ENCODE measurements at regions not wholly inside any gene's neighbourhood (a gene's known extent, or its start where the extent isn't known, plus 50 kb on each side); places are given as distances from the start of the nearest gene placed in this dataset.

DNA sequence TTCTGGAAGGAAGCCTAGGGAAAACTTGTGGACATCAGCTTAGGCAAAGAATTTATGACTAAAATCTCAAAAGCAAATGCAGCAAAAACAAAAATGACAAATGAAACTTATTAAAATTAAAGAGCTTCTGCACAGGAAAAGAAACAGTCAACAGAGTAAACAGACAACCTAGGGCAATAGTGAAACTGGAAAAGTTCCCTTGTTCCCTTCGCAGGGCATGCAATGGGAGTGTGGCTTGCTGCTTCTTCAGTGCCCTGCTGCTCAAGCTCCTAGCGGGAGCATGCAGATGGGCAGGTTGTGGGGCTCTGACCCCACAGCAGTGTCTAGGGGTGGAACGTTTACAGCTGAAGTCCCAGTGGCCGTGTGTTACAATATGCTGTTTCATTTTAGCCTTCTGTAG, 1797.4 kb downstream of the NCAM2 start:
- TF ChIP-seq, protein P1, sequence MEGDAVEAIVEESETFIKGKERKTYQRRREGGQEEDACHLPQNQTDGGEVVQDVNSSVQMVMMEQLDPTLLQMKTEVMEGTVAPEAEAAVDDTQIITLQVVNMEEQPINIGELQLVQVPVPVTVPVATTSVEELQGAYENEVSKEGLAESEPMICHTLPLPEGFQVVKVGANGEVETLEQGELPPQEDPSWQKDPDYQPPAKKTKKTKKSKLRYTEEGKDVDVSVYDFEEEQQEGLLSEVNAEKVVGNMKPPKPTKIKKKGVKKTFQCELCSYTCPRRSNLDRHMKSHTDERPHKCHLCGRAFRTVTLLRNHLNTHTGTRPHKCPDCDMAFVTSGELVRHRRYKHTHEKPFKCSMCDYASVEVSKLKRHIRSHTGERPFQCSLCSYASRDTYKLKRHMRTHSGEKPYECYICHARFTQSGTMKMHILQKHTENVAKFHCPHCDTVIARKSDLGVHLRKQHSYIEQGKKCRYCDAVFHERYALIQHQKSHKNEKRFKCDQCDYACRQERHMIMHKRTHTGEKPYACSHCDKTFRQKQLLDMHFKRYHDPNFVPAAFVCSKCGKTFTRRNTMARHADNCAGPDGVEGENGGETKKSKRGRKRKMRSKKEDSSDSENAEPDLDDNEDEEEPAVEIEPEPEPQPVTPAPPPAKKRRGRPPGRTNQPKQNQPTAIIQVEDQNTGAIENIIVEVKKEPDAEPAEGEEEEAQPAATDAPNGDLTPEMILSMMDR (IDR thresholded peaks at IDR 0.05) = no peak
- no peak for TF ChIP-seq EZH2 (IDR thresholded peaks at IDR 0.05)

All from neural progenitor cell (in vitro differentiated cells).